ENCODE measurements at regions not wholly inside any gene's neighbourhood (a gene's known extent, or its start where the extent isn't known, plus 50 kb on each side); places are given as distances from the start of the nearest gene placed in this dataset.
"Not testable (repeated sequence)": the region's sequence is repeated elsewhere in the genome, so short reads cannot be mapped to it uniquely, and the experiment has no call there.

GRCh38 chr12:46517579-46517962 lies 145.0 kb upstream of the SLC38A2 start:
- TF ChIP-seq CTCF (IDR thresholded peaks at IDR 0.05; ENCODE audit: unreplicated experiment): no peak
- no peak overlapping the region for H3K27ac Mint-ChIP-seq

GRCh38 chr12:46516933-46517578 lies 144.5 kb upstream of the SLC38A2 start:
- peaks cover 10% of the 10 kb centered on the region for H3K4me1 Mint-ChIP-seq
- no peak overlapping the region for H3K4me3 Mint-ChIP-seq
- no peak for DNase-seq (ENCODE audit: low spot score in 2 of 2, unreplicated experiment in 2 of 2)
- H3K27ac Mint-ChIP-seq: no peak overlapping the region
- no peak for TF ChIP-seq CTCF (IDR thresholded peaks at IDR 0.05; ENCODE audit: unreplicated experiment)
- H3K9me3 Mint-ChIP-seq: peaks cover 23% of the 10 kb centered on the region
- H3K36me3 Mint-ChIP-seq: peaks cover 12% of the 10 kb centered on the region
- H3K27me3 Mint-ChIP-seq (ENCODE audit: low read depth): no peaks in the 10 kb centered on the region

More at GRCh38 chr12:46517579-46517962, 145.0 kb upstream of the SLC38A2 start:
- Mint-ChIP-seq H3K4me3 (no peak overlapping the region), H3K27me3 (ENCODE audit: low read depth) (no peaks in the 10 kb centered on the region), H3K4me1 (peaks cover 16% of the 10 kb centered on the region), H3K9me3 (peaks cover 18% of the 10 kb centered on the region), H3K36me3 (peaks cover 10% of the 10 kb centered on the region)
- no peak for DNase-seq (ENCODE audit: low spot score in 2 of 2, unreplicated experiment in 2 of 2)

GRCh38 chr12:46516238-46516932 lies 143.8 kb upstream of the SLC38A2 start:
- H3K4me3 Mint-ChIP-seq: no peak overlapping the region
- H3K36me3 Mint-ChIP-seq: peaks cover 14% of the 10 kb centered on the region
- DNase-seq (ENCODE audit: low spot score in 2 of 2, unreplicated experiment in 2 of 2): no peak
- H3K9me3 Mint-ChIP-seq: peaks cover 28% of the 10 kb centered on the region
- no peak overlapping the region for H3K27ac Mint-ChIP-seq
- peaks cover 4% of the 10 kb centered on the region for H3K4me1 Mint-ChIP-seq
- no peaks in the 10 kb centered on the region for H3K27me3 Mint-ChIP-seq (ENCODE audit: low read depth)
- TF ChIP-seq CTCF (IDR thresholded peaks at IDR 0.05; ENCODE audit: unreplicated experiment): no peak

- no peak for TF ChIP-seq CTCF (IDR thresholded peaks at IDR 0.05; ENCODE audit: unreplicated experiment)
- Mint-ChIP-seq H3K36me3 (peaks cover 17% of the 10 kb centered on the region), H3K27me3 (ENCODE audit: low read depth) (no peaks in the 10 kb centered on the region), H3K9me3 (peaks cover 34% of the 10 kb centered on the region), H3K27ac (no peak overlapping the region), H3K4me1 (peaks cover 3% of the 10 kb centered on the region), H3K4me3 (no peak overlapping the region)
- no peak for DNase-seq (ENCODE audit: low spot score in 2 of 2, unreplicated experiment in 2 of 2)
Measured at GRCh38 chr12:46515829-46516228, 143.3 kb upstream of the SLC38A2 start.

- TF ChIP-seq CTCF (IDR thresholded peaks at IDR 0.05; ENCODE audit: unreplicated experiment): no peak
- no peaks in the 10 kb centered on the region for H3K27me3 Mint-ChIP-seq (ENCODE audit: low read depth)
- peaks cover 23% of the 10 kb centered on the region for H3K36me3 Mint-ChIP-seq
- no peak for DNase-seq (ENCODE audit: low spot score in 2 of 2, unreplicated experiment in 2 of 2)
- H3K4me1 Mint-ChIP-seq: peaks cover 3% of the 10 kb centered on the region
- no peak overlapping the region for H3K4me3 Mint-ChIP-seq
- no peak overlapping the region for H3K27ac Mint-ChIP-seq
- H3K9me3 Mint-ChIP-seq: peaks cover 43% of the 10 kb centered on the region
Measured at GRCh38 chr12:46514886-46515285, 142.3 kb upstream of the SLC38A2 start.

- H3K4me1 Mint-ChIP-seq; H3K4me3 Mint-ChIP-seq; H3K27ac Mint-ChIP-seq; DNase-seq (ENCODE audit: low spot score in 2 of 2, unreplicated experiment in 2 of 2); H3K27me3 Mint-ChIP-seq (ENCODE audit: low read depth): not testable (repeated sequence)
- Mint-ChIP-seq H3K9me3 (peaks cover 78% of the 10 kb centered on the region), H3K36me3 (peaks cover 37% of the 10 kb centered on the region)
Measured at GRCh38 chr12:46510257-46510656, 137.7 kb upstream of the SLC38A2 start.
